ENCODE measurements at regions not wholly inside any gene's neighbourhood (a gene's known extent, or its start where the extent isn't known, plus 50 kb on each side); places are given as distances from the start of the nearest gene placed in this dataset.

DNA sequence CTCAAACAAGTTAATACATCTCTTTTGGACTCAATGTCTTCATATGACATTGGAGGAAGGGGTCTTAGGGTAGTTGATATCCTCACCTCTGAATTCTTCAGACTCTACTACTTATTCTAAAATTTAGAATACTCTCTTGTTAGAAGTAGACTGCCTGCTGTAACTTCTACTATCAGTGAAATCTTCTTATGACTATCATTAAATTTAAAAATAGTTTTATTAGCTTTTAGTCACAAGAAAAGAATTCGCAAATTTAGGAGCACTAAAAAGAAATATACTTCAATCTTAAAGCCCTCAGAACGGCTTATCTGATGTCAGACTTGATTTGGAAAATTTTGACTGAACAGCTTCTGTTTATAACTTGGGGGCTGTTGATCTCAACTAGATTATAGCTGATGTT, 67.1 kb upstream of the TTC14 start:
- in situ Hi-C loops (cut with MboI; ENCODE audit: low pct_ligation_motif_present in 1 of 4, low pct_unique_long_range_greater_than_20kb in 1 of 4, low sequenced_read_pairs in 3 of 4) = no loop called here
- intact Hi-C loops (cut with DNase I; ENCODE audit: low total_unique reads) = no loop called here
- 63 to 77% methylated on average over 2 of the region's 2 CpGs for WGBS, 2 donors (ENCODE audit: low coverage in 1 of 2)
- H3K4me1 ChIP-seq = no peaks in the 10 kb centered on the region
- no peak for DNase-seq
- H3K36me3 ChIP-seq = no peaks in the 10 kb centered on the region
- TF ChIP-seq EP300 (IDR thresholded peaks at IDR 0.05; ENCODE audit: low read depth) (no peak), POLR2AphosphoS5 (IDR thresholded peaks at IDR 0.05) (no peak), CTCF (IDR thresholded peaks at IDR 0.05) (no peak)
- no peaks in the 10 kb centered on the region for H3K9me3 ChIP-seq
- no peak overlapping the region for H3K27ac ChIP-seq
- no peaks in the 10 kb centered on the region for H3K27me3 ChIP-seq
- no peak overlapping the region for H3K4me3 ChIP-seq

DNA sequence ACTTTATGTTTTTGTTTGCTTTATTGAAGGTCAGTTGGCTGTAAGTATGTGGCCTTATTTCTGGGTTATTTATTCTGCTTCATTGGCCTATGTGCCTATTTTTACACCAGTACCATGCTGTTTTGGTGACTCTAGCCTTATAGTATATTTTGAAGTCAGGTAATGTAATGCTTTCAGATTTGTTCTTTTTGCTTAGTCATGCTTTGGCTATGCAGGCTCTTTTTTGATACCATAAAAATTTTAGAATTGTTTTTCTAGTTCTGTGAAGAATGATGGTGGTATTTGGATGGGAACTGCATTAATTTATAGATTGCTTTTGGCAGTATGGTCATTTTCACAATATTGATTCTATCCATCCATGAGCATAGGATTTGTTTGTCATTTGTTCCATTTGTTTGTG, 63.5 kb upstream of the TTC14 start:
- no peak for DNase-seq
- Histone ChIP-seq H3K4me3 (no peak overlapping the region), H3K27me3 (no peaks in the 10 kb centered on the region), H3K9me3 (no peaks in the 10 kb centered on the region), H3K36me3 (no peaks in the 10 kb centered on the region), H3K27ac (no peak overlapping the region), H3K4me1 (no peaks in the 10 kb centered on the region)
- TF ChIP-seq CTCF (IDR thresholded peaks at IDR 0.05) (no peak), POLR2A (IDR thresholded peaks at IDR 0.05) (no peak), POLR2AphosphoS5 (IDR thresholded peaks at IDR 0.05) (no peak), EP300 (IDR thresholded peaks at IDR 0.05; ENCODE audit: low read depth) (no peak)
- in situ Hi-C loops (cut with MboI; ENCODE audit: low pct_ligation_motif_present in 1 of 4, low pct_unique_long_range_greater_than_20kb in 1 of 4, low sequenced_read_pairs in 3 of 4) = no loop called here
- intact Hi-C loops (cut with DNase I; ENCODE audit: low total_unique reads) = no loop called here

- 80 to 82% methylated on average over 2 of the region's 2 CpGs for WGBS, 2 donors (ENCODE audit: low coverage in 1 of 2)
- H3K4me1 ChIP-seq = no peaks in the 10 kb centered on the region
- no peaks in the 10 kb centered on the region for H3K27me3 ChIP-seq
- DNase-seq = no peak
- no peaks in the 10 kb centered on the region for H3K9me3 ChIP-seq
- H3K36me3 ChIP-seq = no peaks in the 10 kb centered on the region
- in situ Hi-C loops (cut with MboI; ENCODE audit: low pct_ligation_motif_present in 1 of 4, low pct_unique_long_range_greater_than_20kb in 1 of 4, low sequenced_read_pairs in 3 of 4) (no loop called here), intact Hi-C loops (cut with DNase I; ENCODE audit: low total_unique reads) (no loop called here)
- TF ChIP-seq POLR2AphosphoS5 (IDR thresholded peaks at IDR 0.05) = no peak
- no peak overlapping the region for H3K27ac ChIP-seq
- H3K4me3 ChIP-seq = no peak overlapping the region
Observed at GRCh38 chr3:180543877-180544276, 58.1 kb upstream of the TTC14 start.

GRCh38 chr3:180546863-180547262, 55.1 kb upstream of the TTC14 start:
- intact Hi-C loops (cut with DNase I; ENCODE audit: low total_unique reads) (no loop called here), in situ Hi-C loops (cut with MboI; ENCODE audit: low pct_ligation_motif_present in 1 of 4, low pct_unique_long_range_greater_than_20kb in 1 of 4, low sequenced_read_pairs in 3 of 4) (no loop called here)
- 78 to 80% methylated on average over 1 of the region's 1 CpG for WGBS, 2 donors (ENCODE audit: low coverage in 1 of 2)
- no peak for DNase-seq
- H3K27me3 ChIP-seq = no peaks in the 10 kb centered on the region
- H3K27ac ChIP-seq = no peak overlapping the region
- H3K4me3 ChIP-seq = no peak overlapping the region
- TF ChIP-seq CTCF (IDR thresholded peaks at IDR 0.05) = no peak
- TF ChIP-seq POLR2A (IDR thresholded peaks at IDR 0.05) = no peak
- TF ChIP-seq EP300 (IDR thresholded peaks at IDR 0.05; ENCODE audit: low read depth) = no peak
- H3K9me3 ChIP-seq = no peaks in the 10 kb centered on the region
- no peaks in the 10 kb centered on the region for H3K4me1 ChIP-seq
- no peaks in the 10 kb centered on the region for H3K36me3 ChIP-seq

DNA sequence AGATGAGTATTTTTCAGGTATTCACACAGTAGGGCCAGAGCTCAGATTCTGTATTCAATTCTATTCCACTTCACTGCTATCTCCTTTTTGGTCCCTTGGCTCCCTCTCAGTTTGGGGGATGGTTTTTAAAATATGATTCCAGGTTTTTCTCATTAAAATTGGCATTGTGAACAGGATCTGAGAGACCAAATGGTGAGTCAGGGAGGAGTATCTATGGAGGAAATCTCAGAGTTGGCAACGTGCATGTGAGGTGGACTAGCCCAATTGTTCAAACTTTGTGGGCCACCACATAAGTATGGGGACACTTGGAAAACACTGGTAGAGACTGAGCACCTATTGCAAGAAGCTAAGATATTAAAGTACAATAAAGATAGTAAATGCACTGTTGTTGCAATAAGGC, 53.9 kb upstream of the TTC14 start:
- intact Hi-C loops (cut with DNase I; ENCODE audit: low total_unique reads) = no loop called here
- H3K36me3 ChIP-seq = no peaks in the 10 kb centered on the region
- H3K27ac ChIP-seq = no peak overlapping the region
- H3K27me3 ChIP-seq = no peaks in the 10 kb centered on the region
- TF ChIP-seq CTCF (IDR thresholded peaks at IDR 0.05) (no peak), POLR2A (IDR thresholded peaks at IDR 0.05) (no peak), EP300 (IDR thresholded peaks at IDR 0.05; ENCODE audit: low read depth) (no peak)
- no peaks in the 10 kb centered on the region for H3K4me1 ChIP-seq
- no peak for DNase-seq
- no peaks in the 10 kb centered on the region for H3K9me3 ChIP-seq
- no peak overlapping the region for H3K4me3 ChIP-seq
- 62% methylated on average over 1 of the region's 1 CpG; no CpG with 5 or more reads in 1 of the 2 donors for WGBS, 2 donors (ENCODE audit: low coverage in 1 of 2)
- in situ Hi-C loops (cut with MboI; ENCODE audit: low pct_ligation_motif_present in 1 of 4, low pct_unique_long_range_greater_than_20kb in 1 of 4, low sequenced_read_pairs in 3 of 4) = no loop called here
